ENCODE measurements at regions not wholly inside any gene's neighbourhood (a gene's known extent, or its start where the extent isn't known, plus 50 kb on each side); places are given as distances from the start of the nearest gene placed in this dataset.

DNA sequence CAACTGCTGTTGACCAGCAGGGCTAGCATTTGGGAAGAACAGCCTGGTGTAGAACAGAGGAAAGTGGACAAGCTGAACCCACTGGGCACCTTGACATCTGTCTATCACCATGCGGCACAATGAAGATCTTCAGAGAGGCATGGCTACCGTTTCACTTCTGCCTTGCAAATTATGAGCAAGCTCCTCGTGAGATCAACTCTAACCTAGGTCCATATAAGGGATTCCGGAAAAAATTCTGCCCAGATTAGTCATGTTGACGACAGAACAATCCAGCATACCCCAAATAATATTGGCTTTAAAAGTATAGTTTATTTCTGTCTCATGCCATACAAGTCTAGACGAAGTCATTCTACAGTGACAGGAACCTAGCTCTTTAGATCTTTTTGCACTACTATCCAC, 91.6 kb upstream of the ATF7IP start:
- H3K9me3 Mint-ChIP-seq, result peaks cover 26% of the 10 kb centered on the region
- ChIA-PET CTCF (interaction anchor here (0.6 to 1.3 kb wide), 3 partner anchors 10 to 103 kb away, joined by 3 read pairs; partner anchors contain the start of gene ATF7IP), POLR2A (interaction anchor here (1.8 kb wide), 1 partner anchor 16 kb away, joined by 6 read pairs; no protein-coding TSS in a partner anchor)
- no peak for DNase-seq (ENCODE audit: low spot score)
- no peak overlapping the region for H3K4me3 Mint-ChIP-seq
- H3K4me1 Mint-ChIP-seq, result peaks cover 19% of the 10 kb centered on the region
- peaks cover 14% of the 10 kb centered on the region for H3K27me3 Mint-ChIP-seq (ENCODE audit: low read depth)
- TF ChIP-seq FOXJ3 (CRISPR knock-in tag; IDR thresholded peaks at IDR 0.05; ENCODE audit: borderline replicate concordance) (no peak), SMAD3 (CRISPR knock-in tag; IDR thresholded peaks at IDR 0.05; ENCODE audit: borderline replicate concordance) (no peak), USF1 (CRISPR knock-in tag; IDR thresholded peaks at IDR 0.05) (no peak), ZNF396 (CRISPR knock-in tag; IDR thresholded peaks at IDR 0.05; ENCODE audit: borderline replicate concordance) (no peak), ATF2 (CRISPR knock-in tag; IDR thresholded peaks at IDR 0.05; ENCODE audit: borderline replicate concordance, low read depth) (no peak), ARID4B (CRISPR knock-in tag; IDR thresholded peaks at IDR 0.05; ENCODE audit: borderline replicate concordance) (no peak), ATF1 (CRISPR knock-in tag; IDR thresholded peaks at IDR 0.05) (no peak), NR2C2 (CRISPR knock-in tag; IDR thresholded peaks at IDR 0.05) (no peak), E2F1 (CRISPR knock-in tag; IDR thresholded peaks at IDR 0.05) (no peak), HMGA2 (CRISPR knock-in tag; IDR thresholded peaks at IDR 0.05) (no peak), E2F5 (CRISPR knock-in tag; IDR thresholded peaks at IDR 0.05) (no peak), ETV6 (CRISPR knock-in tag; IDR thresholded peaks at IDR 0.05) (no peak), SOX15 (CRISPR knock-in tag; IDR thresholded peaks at IDR 0.05) (no peak)
- TF ChIP-seq, protein P1, sequence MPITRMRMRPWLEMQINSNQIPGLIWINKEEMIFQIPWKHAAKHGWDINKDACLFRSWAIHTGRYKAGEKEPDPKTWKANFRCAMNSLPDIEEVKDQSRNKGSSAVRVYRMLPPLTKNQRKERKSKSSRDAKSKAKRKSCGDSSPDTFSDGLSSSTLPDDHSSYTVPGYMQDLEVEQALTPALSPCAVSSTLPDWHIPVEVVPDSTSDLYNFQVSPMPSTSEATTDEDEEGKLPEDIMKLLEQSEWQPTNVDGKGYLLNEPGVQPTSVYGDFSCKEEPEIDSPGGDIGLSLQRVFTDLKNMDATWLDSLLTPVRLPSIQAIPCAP (CRISPR knock-in tag; IDR thresholded peaks at IDR 0.05), result no peak
- no peak for ATAC-seq
- H3K36me3 Mint-ChIP-seq, result peaks cover 18% of the 10 kb centered on the region
- H3K27ac Mint-ChIP-seq, result no peak overlapping the region

DNA sequence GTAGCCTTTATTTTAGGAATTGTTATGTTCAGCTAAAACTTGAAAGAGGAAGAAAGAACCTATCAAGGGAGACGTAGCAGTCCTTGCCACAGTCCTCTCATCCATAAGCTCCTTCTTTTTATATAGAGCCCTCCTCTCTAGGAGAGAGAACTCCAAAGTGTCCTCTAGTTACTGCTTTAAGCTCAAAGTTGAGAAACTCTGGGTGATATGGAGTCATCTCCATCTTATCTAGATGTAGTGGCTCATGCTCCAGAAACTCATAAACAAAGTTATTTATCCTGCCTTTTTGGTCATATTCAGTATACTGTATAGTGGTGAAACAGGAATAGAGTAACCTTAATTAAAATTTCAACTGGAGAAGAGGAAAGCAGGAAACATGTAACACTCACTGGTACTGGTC, 90.4 kb upstream of the ATF7IP start:
- ATAC-seq (no peak), DNase-seq (ENCODE audit: low spot score) (no peak)
- H3K9me3 Mint-ChIP-seq, result peaks cover 20% of the 10 kb centered on the region
- no peak overlapping the region for H3K4me3 Mint-ChIP-seq
- H3K4me1 Mint-ChIP-seq, result peaks cover 17% of the 10 kb centered on the region
- peaks cover 16% of the 10 kb centered on the region for H3K27me3 Mint-ChIP-seq (ENCODE audit: low read depth)
- H3K36me3 Mint-ChIP-seq, result peaks cover 11% of the 10 kb centered on the region
- ChIA-PET CTCF (no interaction called here), POLR2A (no interaction called here)
- no peak overlapping the region for H3K27ac Mint-ChIP-seq
- TF ChIP-seq TEAD4 (CRISPR knock-in tag; IDR thresholded peaks at IDR 0.05) (no peak), IRF2 (CRISPR knock-in tag; IDR thresholded peaks at IDR 0.05; ENCODE audit: borderline replicate concordance, low read depth) (no peak), USF2 (CRISPR knock-in tag; IDR thresholded peaks at IDR 0.05) (no peak), CTCF (IDR thresholded peaks at IDR 0.05) (no peak)
- TF ChIP-seq, protein P2, sequence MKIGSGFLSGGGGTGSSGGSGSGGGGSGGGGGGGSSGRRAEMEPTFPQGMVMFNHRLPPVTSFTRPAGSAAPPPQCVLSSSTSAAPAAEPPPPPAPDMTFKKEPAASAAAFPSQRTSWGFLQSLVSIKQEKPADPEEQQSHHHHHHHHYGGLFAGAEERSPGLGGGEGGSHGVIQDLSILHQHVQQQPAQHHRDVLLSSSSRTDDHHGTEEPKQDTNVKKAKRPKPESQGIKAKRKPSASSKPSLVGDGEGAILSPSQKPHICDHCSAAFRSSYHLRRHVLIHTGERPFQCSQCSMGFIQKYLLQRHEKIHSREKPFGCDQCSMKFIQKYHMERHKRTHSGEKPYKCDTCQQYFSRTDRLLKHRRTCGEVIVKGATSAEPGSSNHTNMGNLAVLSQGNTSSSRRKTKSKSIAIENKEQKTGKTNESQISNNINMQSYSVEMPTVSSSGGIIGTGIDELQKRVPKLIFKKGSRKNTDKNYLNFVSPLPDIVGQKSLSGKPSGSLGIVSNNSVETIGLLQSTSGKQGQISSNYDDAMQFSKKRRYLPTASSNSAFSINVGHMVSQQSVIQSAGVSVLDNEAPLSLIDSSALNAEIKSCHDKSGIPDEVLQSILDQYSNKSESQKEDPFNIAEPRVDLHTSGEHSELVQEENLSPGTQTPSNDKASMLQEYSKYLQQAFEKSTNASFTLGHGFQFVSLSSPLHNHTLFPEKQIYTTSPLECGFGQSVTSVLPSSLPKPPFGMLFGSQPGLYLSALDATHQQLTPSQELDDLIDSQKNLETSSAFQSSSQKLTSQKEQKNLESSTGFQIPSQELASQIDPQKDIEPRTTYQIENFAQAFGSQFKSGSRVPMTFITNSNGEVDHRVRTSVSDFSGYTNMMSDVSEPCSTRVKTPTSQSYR (CRISPR knock-in tag; IDR thresholded peaks at IDR 0.05), result no peak
